ENCODE measurements at regions not wholly inside any gene's neighbourhood (a gene's known extent, or its start where the extent isn't known, plus 50 kb on each side); places are given as distances from the start of the nearest gene placed in this dataset.
"Not testable (repeated sequence)": the region's sequence is repeated elsewhere in the genome, so short reads cannot be mapped to it uniquely, and the experiment has no call there.

- in situ Hi-C loops (cut with MboI); ATAC-seq; H3K4me1 ChIP-seq (ENCODE audit: control insufficient read depth, insufficient read depth, low read length); SMC1A ChIA-PET (ENCODE audit: uncharacterized antibody, unreplicated experiment); H3K4me3 ChIP-seq; intact Hi-C loops (cut with micrococcal nuclease; ENCODE audit: unreplicated experiment); CTCF ChIA-PET; FAIRE-seq; H3K27ac ChIP-seq (ENCODE audit: control insufficient read depth, insufficient read depth); H3K9ac ChIP-seq (ENCODE audit: control insufficient read depth, insufficient read depth, low read length); H3K79me2 ChIP-seq (ENCODE audit: control insufficient read depth, insufficient read depth, low read length); H3K9me3 ChIP-seq (replicated peaks; ENCODE audit: control insufficient read depth, insufficient read depth, low read length); RAD21 ChIA-PET (ENCODE audit: unreplicated experiment); H2AFZ ChIP-seq (ENCODE audit: control insufficient read depth, low read depth, low read length); H3K36me3 ChIP-seq (ENCODE audit: control insufficient read depth in 2 of 2, insufficient read depth in 2 of 2, low read length in 1 of 2); BruUV-seq (replicated peaks); H3K4me2 ChIP-seq (ENCODE audit: control insufficient read depth, insufficient read depth); H4K20me1 ChIP-seq (ENCODE audit: control insufficient read depth, insufficient read depth); H3K27me3 ChIP-seq (replicated peaks in 1 of 2; ENCODE audit: control insufficient read depth in 2 of 2, insufficient read depth in 2 of 2, low read length in 1 of 2); DNase-seq (ENCODE audit: low read depth, low spot score); POLR2A ChIA-PET: not testable (repeated sequence)
- WGBS (ENCODE audit: insufficient coverage, insufficient replicate concordance, low lambda C conversion rate, missing lambda C conversion rate): 98% methylated on average over 5 of the region's 5 CpGs
Observed at GRCh38 chr16:70040554-70040953, 73.6 kb upstream of the PDPR start.

- H3K4me1 ChIP-seq (ENCODE audit: control insufficient read depth, insufficient read depth, low read length); H3K4me3 ChIP-seq; BruUV-seq (replicated peaks); SMC1A ChIA-PET (ENCODE audit: uncharacterized antibody, unreplicated experiment); H3K9ac ChIP-seq (ENCODE audit: control insufficient read depth, insufficient read depth, low read length); ATAC-seq; DNase-seq (ENCODE audit: low read depth, low spot score); H3K36me3 ChIP-seq (ENCODE audit: control insufficient read depth in 2 of 2, insufficient read depth in 2 of 2, low read length in 1 of 2); in situ Hi-C loops (cut with MboI); H3K79me2 ChIP-seq (ENCODE audit: control insufficient read depth, insufficient read depth, low read length); H2AFZ ChIP-seq (ENCODE audit: control insufficient read depth, low read depth, low read length); CTCF ChIA-PET; H3K27me3 ChIP-seq (replicated peaks in 1 of 2; ENCODE audit: control insufficient read depth in 2 of 2, insufficient read depth in 2 of 2, low read length in 1 of 2); H3K9me3 ChIP-seq (replicated peaks; ENCODE audit: control insufficient read depth, insufficient read depth, low read length); intact Hi-C loops (cut with micrococcal nuclease; ENCODE audit: unreplicated experiment); FAIRE-seq; H3K27ac ChIP-seq (ENCODE audit: control insufficient read depth, insufficient read depth); H3K4me2 ChIP-seq (ENCODE audit: control insufficient read depth, insufficient read depth); POLR2A ChIA-PET; RAD21 ChIA-PET (ENCODE audit: unreplicated experiment); H4K20me1 ChIP-seq (ENCODE audit: control insufficient read depth, insufficient read depth): not testable (repeated sequence)
- 88% methylated on average over 7 of the region's 7 CpGs for WGBS (ENCODE audit: insufficient coverage, insufficient replicate concordance, low lambda C conversion rate, missing lambda C conversion rate)
Observed at GRCh38 chr16:70043538-70044067, 70.5 kb upstream of the PDPR start.

- H3K9me3 ChIP-seq (replicated peaks; ENCODE audit: control insufficient read depth, insufficient read depth, low read length); H3K27me3 ChIP-seq (replicated peaks in 1 of 2; ENCODE audit: control insufficient read depth in 2 of 2, insufficient read depth in 2 of 2, low read length in 1 of 2); H3K27ac ChIP-seq (ENCODE audit: control insufficient read depth, insufficient read depth); POLR2A ChIA-PET; H2AFZ ChIP-seq (ENCODE audit: control insufficient read depth, low read depth, low read length); BruUV-seq (replicated peaks); ATAC-seq; RAD21 ChIA-PET (ENCODE audit: unreplicated experiment); H3K36me3 ChIP-seq (ENCODE audit: control insufficient read depth in 2 of 2, insufficient read depth in 2 of 2, low read length in 1 of 2); intact Hi-C loops (cut with micrococcal nuclease; ENCODE audit: unreplicated experiment); in situ Hi-C loops (cut with MboI); SMC1A ChIA-PET (ENCODE audit: uncharacterized antibody, unreplicated experiment); H3K79me2 ChIP-seq (ENCODE audit: control insufficient read depth, insufficient read depth, low read length); H3K9ac ChIP-seq (ENCODE audit: control insufficient read depth, insufficient read depth, low read length); CTCF ChIA-PET; H3K4me3 ChIP-seq; DNase-seq (ENCODE audit: low read depth, low spot score); FAIRE-seq; H3K4me1 ChIP-seq (ENCODE audit: control insufficient read depth, insufficient read depth, low read length); H3K4me2 ChIP-seq (ENCODE audit: control insufficient read depth, insufficient read depth); H4K20me1 ChIP-seq (ENCODE audit: control insufficient read depth, insufficient read depth): not testable (repeated sequence)
- 0% methylated on average over 1 of the region's 3 CpGs for WGBS (ENCODE audit: insufficient coverage, insufficient replicate concordance, low lambda C conversion rate, missing lambda C conversion rate)
Observed at GRCh38 chr16:70046560-70046959, 67.6 kb upstream of the PDPR start.

GRCh38 chr16:70048083-70048482 is 66.0 kb upstream of the PDPR start:
- CTCF ChIA-PET; FAIRE-seq; DNase-seq (ENCODE audit: low read depth, low spot score); H3K4me1 ChIP-seq (ENCODE audit: control insufficient read depth, insufficient read depth, low read length); in situ Hi-C loops (cut with MboI); H2AFZ ChIP-seq (ENCODE audit: control insufficient read depth, low read depth, low read length); H3K9ac ChIP-seq (ENCODE audit: control insufficient read depth, insufficient read depth, low read length); SMC1A ChIA-PET (ENCODE audit: uncharacterized antibody, unreplicated experiment); ATAC-seq; BruUV-seq (replicated peaks); H3K79me2 ChIP-seq (ENCODE audit: control insufficient read depth, insufficient read depth, low read length); H3K27ac ChIP-seq (ENCODE audit: control insufficient read depth, insufficient read depth); POLR2A ChIA-PET; H4K20me1 ChIP-seq (ENCODE audit: control insufficient read depth, insufficient read depth); H3K36me3 ChIP-seq (ENCODE audit: control insufficient read depth in 2 of 2, insufficient read depth in 2 of 2, low read length in 1 of 2); H3K27me3 ChIP-seq (replicated peaks in 1 of 2; ENCODE audit: control insufficient read depth in 2 of 2, insufficient read depth in 2 of 2, low read length in 1 of 2); RAD21 ChIA-PET (ENCODE audit: unreplicated experiment); H3K4me3 ChIP-seq; H3K9me3 ChIP-seq (replicated peaks; ENCODE audit: control insufficient read depth, insufficient read depth, low read length); H3K4me2 ChIP-seq (ENCODE audit: control insufficient read depth, insufficient read depth); intact Hi-C loops (cut with micrococcal nuclease; ENCODE audit: unreplicated experiment): not testable (repeated sequence)
- WGBS (ENCODE audit: insufficient coverage, insufficient replicate concordance, low lambda C conversion rate, missing lambda C conversion rate): 91% methylated on average over 3 of the region's 3 CpGs

Measured in GM12878 (cell line).